ENCODE measurements at regions not wholly inside any gene's neighbourhood (a gene's known extent, or its start where the extent isn't known, plus 50 kb on each side); places are given as distances from the start of the nearest gene placed in this dataset.

DNA sequence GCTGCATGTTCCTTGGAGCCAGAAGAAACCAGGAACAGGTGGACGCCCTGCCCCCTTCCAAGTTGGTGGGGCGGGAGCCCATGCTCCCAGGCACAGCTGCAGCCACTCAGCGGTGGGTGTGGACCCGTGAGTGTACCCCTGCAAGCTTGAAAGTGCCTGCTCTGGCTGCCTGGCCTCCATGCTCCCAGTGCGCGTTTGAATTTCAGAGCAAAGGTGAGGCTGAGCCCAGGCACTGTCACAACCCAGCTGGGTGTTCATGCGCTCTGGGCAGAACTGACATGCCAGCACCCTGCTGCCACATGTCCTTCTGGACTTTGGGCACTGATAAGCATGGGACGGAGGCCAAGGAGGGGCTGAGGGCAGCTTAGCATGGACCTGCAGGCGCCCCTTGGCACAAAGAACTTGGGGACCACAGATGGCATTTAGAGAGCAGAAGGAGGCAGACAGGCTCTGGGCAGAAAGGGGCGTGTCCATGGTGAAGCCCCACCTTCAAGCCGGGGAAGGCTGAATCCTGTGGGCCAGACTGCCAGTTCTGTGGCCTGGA, 402.0 kb upstream of the NRG3 start:
- peak; percentile 12 to 26 for ATAC-seq (ENCODE audit: low FRiP score in 2 of 2)
- WGBS, 2 donors = 86 to 87% methylated on average over 7 to 11 of the region's 11 CpGs
- Histone ChIP-seq H3K4me1 (no peaks in the 10 kb centered on the region), H3K9me3 (peaks cover 0 to 15% (median 0%) of the 10 kb centered on the region in 4 donors), H3K4me3 (no peak overlapping the region), H3K36me3 (no peaks in the 10 kb centered on the region), H3K27me3 (no peaks in the 10 kb centered on the region), H3K27ac (no peak overlapping the region)
- TF ChIP-seq EP300 (IDR thresholded peaks at IDR 0.05) = no peak
- no peak for TF ChIP-seq POLR2A (IDR thresholded peaks at IDR 0.05)
- no peak for TF ChIP-seq POLR2AphosphoS5 (IDR thresholded peaks at IDR 0.05)
- TF ChIP-seq, protein P1, sequence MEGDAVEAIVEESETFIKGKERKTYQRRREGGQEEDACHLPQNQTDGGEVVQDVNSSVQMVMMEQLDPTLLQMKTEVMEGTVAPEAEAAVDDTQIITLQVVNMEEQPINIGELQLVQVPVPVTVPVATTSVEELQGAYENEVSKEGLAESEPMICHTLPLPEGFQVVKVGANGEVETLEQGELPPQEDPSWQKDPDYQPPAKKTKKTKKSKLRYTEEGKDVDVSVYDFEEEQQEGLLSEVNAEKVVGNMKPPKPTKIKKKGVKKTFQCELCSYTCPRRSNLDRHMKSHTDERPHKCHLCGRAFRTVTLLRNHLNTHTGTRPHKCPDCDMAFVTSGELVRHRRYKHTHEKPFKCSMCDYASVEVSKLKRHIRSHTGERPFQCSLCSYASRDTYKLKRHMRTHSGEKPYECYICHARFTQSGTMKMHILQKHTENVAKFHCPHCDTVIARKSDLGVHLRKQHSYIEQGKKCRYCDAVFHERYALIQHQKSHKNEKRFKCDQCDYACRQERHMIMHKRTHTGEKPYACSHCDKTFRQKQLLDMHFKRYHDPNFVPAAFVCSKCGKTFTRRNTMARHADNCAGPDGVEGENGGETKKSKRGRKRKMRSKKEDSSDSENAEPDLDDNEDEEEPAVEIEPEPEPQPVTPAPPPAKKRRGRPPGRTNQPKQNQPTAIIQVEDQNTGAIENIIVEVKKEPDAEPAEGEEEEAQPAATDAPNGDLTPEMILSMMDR (IDR thresholded peaks at IDR 0.05) = no peak
- peak in 1 of 2 donors; percentile 58 for DNase-seq

DNA sequence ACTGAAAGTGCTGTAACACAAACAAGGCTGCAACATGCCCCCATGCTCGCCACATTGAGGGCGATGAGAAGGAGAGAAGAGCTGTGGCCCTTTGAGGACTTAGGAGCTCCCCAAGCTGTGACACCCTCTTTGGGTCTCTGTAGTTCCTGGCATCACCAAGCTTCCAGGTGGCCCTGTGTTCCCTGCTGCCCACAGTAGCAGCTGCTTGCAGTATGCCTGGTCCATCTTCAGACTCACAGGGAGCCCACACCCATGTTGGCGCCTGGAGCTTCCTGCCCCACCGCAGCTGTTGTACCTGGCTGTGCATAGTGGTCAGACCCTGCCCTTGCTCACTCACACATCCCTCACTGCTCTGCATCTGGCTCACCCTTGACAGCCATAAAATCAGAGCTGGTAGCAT, 401.2 kb upstream of the NRG3 start:
- Histone ChIP-seq H3K4me1 (no peaks in the 10 kb centered on the region), H3K27me3 (no peaks in the 10 kb centered on the region), H3K27ac (no peak overlapping the region), H3K9me3 (peaks cover 0 to 15% (median 0%) of the 10 kb centered on the region in 4 donors), H3K36me3 (no peaks in the 10 kb centered on the region), H3K4me3 (no peak overlapping the region)
- 90 to 93% methylated on average over 2 to 4 of the region's 4 CpGs for WGBS, 2 donors
- peak in 1 of 2 donors; percentile 25 for DNase-seq
- no peak for TF ChIP-seq POLR2AphosphoS5 (IDR thresholded peaks at IDR 0.05)
- no peak for TF ChIP-seq POLR2A (IDR thresholded peaks at IDR 0.05)
- TF ChIP-seq, protein P1 (IDR thresholded peaks at IDR 0.05) = no peak
- TF ChIP-seq EP300 (IDR thresholded peaks at IDR 0.05) = no peak
- ATAC-seq (ENCODE audit: low FRiP score in 2 of 2) = peak in 1 of 2 donors; percentile 37

DNA sequence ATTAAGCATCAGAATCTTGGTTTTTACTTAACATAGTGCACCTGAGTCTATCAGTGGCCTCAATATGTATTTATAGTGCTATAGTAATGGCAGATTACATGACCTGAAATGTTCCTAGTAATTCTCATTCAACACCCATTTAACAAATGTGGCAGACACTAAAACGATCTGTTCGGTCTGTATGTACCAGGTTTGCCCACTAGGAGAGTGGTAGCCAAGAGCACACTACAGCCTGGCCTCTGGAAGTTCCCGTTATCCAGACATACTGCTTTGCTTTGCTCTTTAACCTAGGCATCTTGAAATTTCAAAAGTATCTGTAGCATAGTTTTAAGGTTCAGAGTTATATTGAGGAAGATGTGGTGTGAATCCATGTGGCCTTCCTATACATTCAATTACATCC, 395.7 kb upstream of the NRG3 start:
- Histone ChIP-seq H3K4me3 (no peak overlapping the region), H3K27me3 (no peaks in the 10 kb centered on the region), H3K36me3 (no peaks in the 10 kb centered on the region), H3K9me3 (no peaks in the 10 kb centered on the region), H3K27ac (no peak overlapping the region), H3K4me1 (no peaks in the 10 kb centered on the region)
- no peak for DNase-seq
- ATAC-seq (ENCODE audit: low FRiP score in 2 of 2) = no peak
- WGBS, 2 donors = 87 to 92% methylated on average over 3 of the region's 3 CpGs
- no peak for TF ChIP-seq POLR2A (IDR thresholded peaks at IDR 0.05)
- TF ChIP-seq, protein P1 (IDR thresholded peaks at IDR 0.05) = no peak
- TF ChIP-seq EP300 (IDR thresholded peaks at IDR 0.05) = no peak
- TF ChIP-seq POLR2AphosphoS5 (IDR thresholded peaks at IDR 0.05) = no peak

DNA sequence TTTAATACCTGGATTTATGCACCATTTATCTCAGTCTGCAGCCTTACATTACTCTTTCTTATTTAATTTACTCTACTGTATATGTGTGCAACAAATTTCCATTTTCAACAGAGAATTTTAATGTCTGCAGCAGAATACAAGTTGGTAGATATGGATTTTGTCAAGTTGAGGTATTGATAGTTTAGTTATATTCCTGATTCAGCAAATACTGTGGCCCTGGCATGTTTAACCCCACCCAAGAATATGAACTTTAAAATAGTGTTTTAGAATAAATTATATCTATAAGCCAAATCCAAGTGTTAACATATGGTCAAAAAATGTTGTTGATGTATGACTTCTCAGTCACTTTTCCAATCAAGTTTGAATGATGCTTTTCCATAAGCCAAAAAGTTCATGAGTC, 378.4 kb upstream of the NRG3 start:
- ATAC-seq (ENCODE audit: low FRiP score in 2 of 2) = no peak
- no peak for DNase-seq
- Histone ChIP-seq H3K36me3 (no peaks in the 10 kb centered on the region), H3K27ac (no peak overlapping the region), H3K9me3 (no peaks in the 10 kb centered on the region), H3K4me1 (no peaks in the 10 kb centered on the region), H3K27me3 (no peaks in the 10 kb centered on the region), H3K4me3 (no peak overlapping the region)
- TF ChIP-seq POLR2A (IDR thresholded peaks at IDR 0.05) (no peak), POLR2AphosphoS5 (IDR thresholded peaks at IDR 0.05) (no peak), EP300 (IDR thresholded peaks at IDR 0.05) (no peak)

- ATAC-seq (ENCODE audit: low FRiP score in 2 of 2) (no peak), DNase-seq (no peak)
- WGBS, 2 donors = 49 to 67% methylated on average over 3 of the region's 3 CpGs
- no peaks in the 10 kb centered on the region for H3K36me3 ChIP-seq
- H3K9me3 ChIP-seq = peaks cover 0 to 6% (median 0%) of the 10 kb centered on the region in 4 donors
- no peak overlapping the region for H3K4me3 ChIP-seq
- H3K27me3 ChIP-seq = no peaks in the 10 kb centered on the region
- no peaks in the 10 kb centered on the region for H3K4me1 ChIP-seq
- TF ChIP-seq, protein P1 (IDR thresholded peaks at IDR 0.05) = no peak
- TF ChIP-seq POLR2A (IDR thresholded peaks at IDR 0.05) = no peak
- TF ChIP-seq POLR2AphosphoS5 (IDR thresholded peaks at IDR 0.05) = no peak
- TF ChIP-seq EP300 (IDR thresholded peaks at IDR 0.05) = no peak
- H3K27ac ChIP-seq = no peak overlapping the region
Measured at GRCh38 chr10:81498011-81498551, 376.9 kb upstream of the NRG3 start.
